Fibroblast of lung (primary cell): ENCODE measurements at regions not wholly inside any gene's neighbourhood (a gene's known extent, or its start where the extent isn't known, plus 50 kb on each side); places are given as distances from the start of the nearest gene placed in this dataset.

Experiments
- DNase-seq, 2 donors: peaks; one replicate each; pipeline versions ENCODE4 v3.0.0 to v3.0.0-alpha.2; 2010; ENCODE audit warnings: low read depth in 2 of 2
- H2AFZ ChIP-seq: 2 replicates; pipeline ENCODE4 v1.5.1; 2012; ENCODE audit warnings: low read length, control low read depth, inconsistent platforms
- H3K27ac ChIP-seq: 2 replicates; pipeline ENCODE4 v1.5.1; 2011; ENCODE audit warnings: low read length, control low read depth; ENCODE audit not compliant: insufficient read depth
- H3K27me3 ChIP-seq: 2 replicates; pipeline ENCODE4 v1.5.1; 2011; ENCODE audit warnings: mild to moderate bottlenecking, low read length; ENCODE audit not compliant: control insufficient read depth, insufficient read depth
- H3K36me3 ChIP-seq: 2 replicates; pipeline ENCODE4 v1.5.1; 2011; ENCODE audit warnings: low read length; ENCODE audit not compliant: control insufficient read depth, insufficient read depth
- H3K4me1 ChIP-seq: 2 replicates; pipeline ENCODE4 v1.5.1; 2011; ENCODE audit warnings: low read length; ENCODE audit not compliant: control insufficient read depth, insufficient read depth; ENCODE audit errors: extremely low read depth
- H3K4me2 ChIP-seq: 2 replicates; pipeline ENCODE4 v1.5.1; 2011; ENCODE audit warnings: low read length, control low read depth; ENCODE audit not compliant: insufficient read depth; ENCODE audit errors: extremely low read depth
- H3K4me3 ChIP-seq, 4 experiments: fragments of 200-600 bp in 1 of 4; sonication (generic) in 1 of 4; replicated peaks in 1 of 4; 2 replicates each; pipeline ENCODE4 v1.5.1; 2011 to 2016; ENCODE audit warnings: low read length in 4 of 4, low read depth in 3 of 4, mild to moderate bottlenecking in 3 of 4, control low read depth in 2 of 4, inconsistent platforms in 1 of 4, mixed read lengths in 1 of 4; ENCODE audit not compliant: insufficient read depth in 1 of 4; ENCODE audit errors: control extremely low read depth in 1 of 4
- H3K79me2 ChIP-seq: 2 replicates; pipeline ENCODE4 v1.5.1; 2012; ENCODE audit warnings: mild to moderate bottlenecking, low read length, inconsistent platforms; ENCODE audit not compliant: control insufficient read depth, insufficient read depth
- H3K9ac ChIP-seq: 2 replicates; pipeline ENCODE4 v1.5.1; 2011; ENCODE audit warnings: mild to moderate bottlenecking, low read length, control low read depth; ENCODE audit not compliant: insufficient read depth
- H3K9me3 ChIP-seq: 2 replicates; pipeline ENCODE4 v1.5.1; 2012; ENCODE audit warnings: low read depth, low read length; ENCODE audit not compliant: control insufficient read depth, insufficient read depth
- H4K20me1 ChIP-seq: 2 replicates; pipeline ENCODE4 v1.5.1; 2011; ENCODE audit warnings: low read length; ENCODE audit not compliant: control insufficient read depth, insufficient read depth; ENCODE audit errors: extremely low read depth
- EZH2 ChIP-seq: IDR thresholded peaks from 2 replicates; pipeline ENCODE4 v1.5.1; 2012; ENCODE audit warnings: low read length, control low read depth, mild to moderate bottlenecking; ENCODE audit errors: missing control alignments
- TF ChIP-seq, protein P1 (sequence below), 2 donors: IDR thresholded peaks in 1 of 2; conservative IDR thresholded peaks in 1 of 2; 1 replicate in 1 of 2; 2 replicates in 1 of 2; pipeline ENCODE4 v1.5.1; 2011 to 2012; ENCODE audit warnings: low read length in 2 of 2, control low read depth in 1 of 2, inconsistent platforms in 1 of 2, low read depth in 1 of 2, mild to moderate bottlenecking in 1 of 2

- peak; percentile 95 for DNase-seq
- H3K36me3 ChIP-seq: no peaks in the 10 kb centered on the region
- H3K27ac ChIP-seq: no peak overlapping the region
- no peaks in the 10 kb centered on the region for H3K27me3 ChIP-seq
- H3K79me2 ChIP-seq: no peaks in the 10 kb centered on the region
- no peak overlapping the region for H3K4me3 ChIP-seq
- TF ChIP-seq EZH2: no peak
- TF ChIP-seq, protein P1, sequence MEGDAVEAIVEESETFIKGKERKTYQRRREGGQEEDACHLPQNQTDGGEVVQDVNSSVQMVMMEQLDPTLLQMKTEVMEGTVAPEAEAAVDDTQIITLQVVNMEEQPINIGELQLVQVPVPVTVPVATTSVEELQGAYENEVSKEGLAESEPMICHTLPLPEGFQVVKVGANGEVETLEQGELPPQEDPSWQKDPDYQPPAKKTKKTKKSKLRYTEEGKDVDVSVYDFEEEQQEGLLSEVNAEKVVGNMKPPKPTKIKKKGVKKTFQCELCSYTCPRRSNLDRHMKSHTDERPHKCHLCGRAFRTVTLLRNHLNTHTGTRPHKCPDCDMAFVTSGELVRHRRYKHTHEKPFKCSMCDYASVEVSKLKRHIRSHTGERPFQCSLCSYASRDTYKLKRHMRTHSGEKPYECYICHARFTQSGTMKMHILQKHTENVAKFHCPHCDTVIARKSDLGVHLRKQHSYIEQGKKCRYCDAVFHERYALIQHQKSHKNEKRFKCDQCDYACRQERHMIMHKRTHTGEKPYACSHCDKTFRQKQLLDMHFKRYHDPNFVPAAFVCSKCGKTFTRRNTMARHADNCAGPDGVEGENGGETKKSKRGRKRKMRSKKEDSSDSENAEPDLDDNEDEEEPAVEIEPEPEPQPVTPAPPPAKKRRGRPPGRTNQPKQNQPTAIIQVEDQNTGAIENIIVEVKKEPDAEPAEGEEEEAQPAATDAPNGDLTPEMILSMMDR (conservative IDR thresholded peaks at IDR 0.05 in 1 of 2, IDR thresholded peaks at IDR 0.05 in 1 of 2; ENCODE audit: low read depth in 1 of 2, low read length in 2 of 2): no peak
- no peaks in the 10 kb centered on the region for H4K20me1 ChIP-seq
- no peaks in the 10 kb centered on the region for H3K9me3 ChIP-seq
- no peak overlapping the region for H3K9ac ChIP-seq
- H2AFZ ChIP-seq: no peak overlapping the region
- peaks cover 7% of the 10 kb centered on the region for H3K4me1 ChIP-seq
- no peak overlapping the region for H3K4me2 ChIP-seq
These were observed 800.1 kb upstream of the CITED2 start for GRCh38 chr6:140174524-140174923.

DNA sequence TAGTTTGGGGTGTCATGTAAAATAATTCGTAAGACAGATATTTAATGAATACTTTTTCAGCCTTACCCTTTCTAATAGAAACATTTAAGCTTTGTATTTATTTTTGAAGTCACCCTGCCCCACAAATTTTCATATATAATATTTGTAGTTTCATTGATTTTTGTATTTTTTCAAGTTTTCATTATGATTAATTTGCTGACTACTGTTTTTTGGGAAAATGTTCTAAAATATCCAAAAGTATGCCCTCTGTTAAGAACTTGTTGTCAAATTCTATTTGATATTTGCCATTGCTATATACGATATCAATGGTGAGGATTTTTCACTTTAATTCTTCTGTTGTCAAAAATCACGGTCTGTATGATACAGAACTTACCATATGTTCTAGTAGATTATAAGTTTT lies 793.9 kb upstream of the CITED2 start:
- DNase-seq: no peak
- TF ChIP-seq, protein P1 (conservative IDR thresholded peaks at IDR 0.05 in 1 of 2, IDR thresholded peaks at IDR 0.05 in 1 of 2; ENCODE audit: low read depth in 1 of 2, low read length in 2 of 2): no peak
- no peak for TF ChIP-seq EZH2
- no peak overlapping the region for H2AFZ ChIP-seq

GRCh38 chr6:140160909-140161308 lies 786.5 kb upstream of the CITED2 start:
- DNase-seq: no peak
- Histone ChIP-seq H3K36me3 (no peaks in the 10 kb centered on the region), H3K9me3 (no peaks in the 10 kb centered on the region), H3K4me3 (no peak overlapping the region), H3K4me1 (no peaks in the 10 kb centered on the region), H4K20me1 (no peaks in the 10 kb centered on the region), H3K79me2 (no peaks in the 10 kb centered on the region), H3K9ac (no peak overlapping the region), H3K27ac (no peak overlapping the region), H3K4me2 (no peak overlapping the region), H2AFZ (no peak overlapping the region), H3K27me3 (no peaks in the 10 kb centered on the region)
- no peak for TF ChIP-seq EZH2
- TF ChIP-seq, protein P1 (conservative IDR thresholded peaks at IDR 0.05 in 1 of 2, IDR thresholded peaks at IDR 0.05 in 1 of 2; ENCODE audit: low read depth in 1 of 2, low read length in 2 of 2): no peak

More for the DNA sequence above, 793.9 kb upstream of the CITED2 start:
- no peak overlapping the region for H3K9ac ChIP-seq
- H3K9me3 ChIP-seq: no peaks in the 10 kb centered on the region
- no peaks in the 10 kb centered on the region for H3K4me1 ChIP-seq
- no peak overlapping the region for H3K27ac ChIP-seq
- H4K20me1 ChIP-seq: no peaks in the 10 kb centered on the region
- no peak overlapping the region for H3K4me3 ChIP-seq
- no peak overlapping the region for H3K4me2 ChIP-seq
- H3K27me3 ChIP-seq: no peaks in the 10 kb centered on the region
- H3K36me3 ChIP-seq: no peaks in the 10 kb centered on the region
- no peaks in the 10 kb centered on the region for H3K79me2 ChIP-seq
